Mesenchymal stem cell (in vitro differentiated cells and primary cell): ENCODE measurements at regions not wholly inside any gene's neighbourhood (a gene's known extent, or its start where the extent isn't known, plus 50 kb on each side); places are given as distances from the start of the nearest gene placed in this dataset.

Experiments
- DNase-seq: peaks from one replicate; pipeline ENCODE4 v3.0.0-alpha.2; 2013
- H2AFZ ChIP-seq: one replicate; pipeline ENCODE4 v1.6.1; 2013; ENCODE audit warnings: low read depth, mild to moderate bottlenecking, control low read depth, inconsistent platforms, low read length, moderate library complexity
- H2AK5ac ChIP-seq: 2 replicates; pipeline ENCODE4 v1.6.1; 2013; ENCODE audit warnings: low read length, moderate library complexity, mild to moderate bottlenecking, inconsistent platforms; ENCODE audit not compliant: severe bottlenecking
- H2BK120ac ChIP-seq: one replicate; pipeline ENCODE4 v1.6.1; 2013; ENCODE audit warnings: low read depth, mild to moderate bottlenecking, inconsistent platforms, low read length, moderate library complexity
- H2BK12ac ChIP-seq, 2 experiments: one replicate each; pipeline ENCODE4 v1.6.1; 2013; ENCODE audit warnings: inconsistent platforms in 2 of 2, low read length in 2 of 2, mild to moderate bottlenecking in 2 of 2, moderate library complexity in 2 of 2, control low read depth in 1 of 2
- H2BK15ac ChIP-seq: one replicate; pipeline ENCODE4 v1.6.1; 2013; ENCODE audit warnings: mild to moderate bottlenecking, low read depth, inconsistent platforms; ENCODE audit not compliant: poor library complexity, severe bottlenecking
- H2BK5ac ChIP-seq: 2 replicates; pipeline ENCODE4 v1.6.1; 2013; ENCODE audit warnings: low read depth, mild to moderate bottlenecking, low read length, control low read depth, inconsistent platforms; ENCODE audit not compliant: poor library complexity, severe bottlenecking
- H3K14ac ChIP-seq, 2 experiments: one replicate each; pipeline ENCODE4 v1.6.1; 2013; ENCODE audit warnings: inconsistent platforms in 2 of 2, low read length in 2 of 2, control low read depth in 1 of 2, mild to moderate bottlenecking in 1 of 2, moderate library complexity in 1 of 2
- H3K18ac ChIP-seq, 2 experiments: one replicate each; pipeline ENCODE4 v1.6.1; 2013; ENCODE audit warnings: inconsistent platforms in 2 of 2, low read length in 2 of 2, control low read depth in 1 of 2, low read depth in 1 of 2, mild to moderate bottlenecking in 1 of 2
- H3K23ac ChIP-seq, 2 experiments: one replicate each; pipeline ENCODE4 v1.6.1; 2013; ENCODE audit warnings: inconsistent platforms in 2 of 2, low read length in 2 of 2, mild to moderate bottlenecking in 2 of 2, moderate library complexity in 2 of 2, control low read depth in 1 of 2
- H3K27ac ChIP-seq: 2 replicates; pipeline ENCODE4 v1.5.1; 2013; ENCODE audit warnings: mild to moderate bottlenecking, moderate library complexity, low read length, control low read depth, inconsistent platforms; ENCODE audit not compliant: poor library complexity, severe bottlenecking
- H3K27me3 ChIP-seq, 2 experiments: 2 replicates each; pipeline versions ENCODE4 v1.6.1 to v1.7.0; 2013; ENCODE audit warnings: low read length in 2 of 2, mild to moderate bottlenecking in 2 of 2, moderate library complexity in 2 of 2, control low read depth in 1 of 2, inconsistent platforms in 1 of 2; ENCODE audit not compliant: control insufficient read depth in 1 of 2, insufficient read depth in 1 of 2
- H3K36me3 ChIP-seq, 2 experiments: 2 replicates each; pipeline versions ENCODE4 v1.6.1 to v1.7.0; 2013; ENCODE audit warnings: low read length in 2 of 2, control low read depth in 1 of 2, inconsistent platforms in 1 of 2, low read depth in 1 of 2, mild to moderate bottlenecking in 1 of 2; ENCODE audit not compliant: insufficient read depth in 2 of 2, control insufficient read depth in 1 of 2
- H3K4ac ChIP-seq, 2 experiments: one replicate each; pipeline ENCODE4 v1.6.1; 2013; ENCODE audit warnings: inconsistent platforms in 2 of 2, low read length in 2 of 2, mild to moderate bottlenecking in 2 of 2, moderate library complexity in 2 of 2, control low read depth in 1 of 2, low read depth in 1 of 2
- H3K4me1 ChIP-seq: 2 replicates; pipeline ENCODE4 v1.6.1; 2013; ENCODE audit warnings: low read depth, low read length, control low read depth; ENCODE audit not compliant: control insufficient read depth, insufficient read depth
- H3K4me2 ChIP-seq: 2 replicates; pipeline ENCODE4 v1.6.1; 2013; ENCODE audit warnings: low read length, mild to moderate bottlenecking, inconsistent platforms; ENCODE audit not compliant: poor library complexity, severe bottlenecking
- H3K4me3 ChIP-seq, 2 experiments: 2 replicates each; pipeline versions ENCODE4 v1.5.1 to v1.7.0; 2013; ENCODE audit warnings: low read length in 2 of 2, mild to moderate bottlenecking in 2 of 2, control low read depth in 1 of 2, low read depth in 1 of 2; ENCODE audit not compliant: insufficient read depth in 1 of 2
- H3K79me1 ChIP-seq: replicated peaks from 2 replicates; pipeline ENCODE4 v1.6.1; 2013; ENCODE audit warnings: mild to moderate bottlenecking, control low read depth, low read length, inconsistent platforms; ENCODE audit not compliant: poor library complexity, severe bottlenecking
- H3K9ac ChIP-seq: 2 replicates; pipeline ENCODE4 v1.7.0; 2013; ENCODE audit warnings: mild to moderate bottlenecking, low read length, moderate library complexity
- H3K9me3 ChIP-seq: 2 replicates; pipeline ENCODE4 v1.7.0; 2013; ENCODE audit warnings: mild to moderate bottlenecking, low read length; ENCODE audit not compliant: control insufficient read depth
- H4K8ac ChIP-seq: one replicate; pipeline ENCODE4 v1.6.1; 2013; ENCODE audit warnings: inconsistent platforms, mild to moderate bottlenecking, low read length, moderate library complexity
- H4K91ac ChIP-seq: one replicate; pipeline ENCODE4 v1.6.1; 2013; ENCODE audit warnings: mild to moderate bottlenecking, low read length, inconsistent platforms
- WGBS: methylation state at CpG from one replicate; pipeline ENCODE4 v1.1.7; 2013; ENCODE audit warnings: mixed read lengths; 5-methylcytosine and 5-hydroxymethylcytosine counted together

GRCh38 chr6:126188279-126188909 lies 151.5 kb upstream of the CENPW start:
- no peak overlapping the region for H3K18ac ChIP-seq
- no peak overlapping the region for H2BK15ac ChIP-seq
- no peak overlapping the region for H3K4me2 ChIP-seq
- H3K4me1 ChIP-seq, result no peaks in the 10 kb centered on the region
- no peak overlapping the region for H3K27ac ChIP-seq
- no peak overlapping the region for H4K8ac ChIP-seq
- no peak overlapping the region for H3K23ac ChIP-seq
- H3K27me3 ChIP-seq, result peaks cover 0 to 1% of the 10 kb centered on the region in 2 experiments
- no peak overlapping the region for H2AK5ac ChIP-seq
- no peak overlapping the region for H2BK120ac ChIP-seq
- peak; percentile 39 for DNase-seq
- no peaks in the 10 kb centered on the region for H3K79me1 ChIP-seq
- no peak overlapping the region for H2AFZ ChIP-seq
- H3K9me3 ChIP-seq, result peaks cover 9% of the 10 kb centered on the region
- H4K91ac ChIP-seq, result no peak overlapping the region
- no peak overlapping the region for H3K9ac ChIP-seq
- no peak overlapping the region for H2BK12ac ChIP-seq
- no peak overlapping the region for H3K14ac ChIP-seq
- no peak overlapping the region for H3K4me3 ChIP-seq
- no CpG with 5 or more reads among the region's 1 CpG for WGBS
- H2BK5ac ChIP-seq, result no peak overlapping the region
- H3K36me3 ChIP-seq, result no peaks in the 10 kb centered on the region
- H3K4ac ChIP-seq, result no peak overlapping the region

GRCh38 chr6:126195625-126196236 lies 144.2 kb upstream of the CENPW start:
- no peaks in the 10 kb centered on the region for H3K27me3 ChIP-seq
- no peak overlapping the region for H3K4me3 ChIP-seq
- no peaks in the 10 kb centered on the region for H3K36me3 ChIP-seq
- no peak overlapping the region for H3K4ac ChIP-seq
- H2BK12ac ChIP-seq, result no peak overlapping the region
- H3K9ac ChIP-seq, result no peak overlapping the region
- no peak overlapping the region for H2AK5ac ChIP-seq
- H2BK15ac ChIP-seq, result no peak overlapping the region
- no peaks in the 10 kb centered on the region for H3K79me1 ChIP-seq
- no peak overlapping the region for H2BK5ac ChIP-seq
- DNase-seq, result no peak
- H2BK120ac ChIP-seq, result no peak overlapping the region
- H3K14ac ChIP-seq, result no peak overlapping the region
- no peak overlapping the region for H2AFZ ChIP-seq
- no peak overlapping the region for H4K91ac ChIP-seq
- 77% methylated on average over 1 of the region's 1 CpG for WGBS
- H3K4me2 ChIP-seq, result no peak overlapping the region
- no peak overlapping the region for H3K27ac ChIP-seq
- H3K23ac ChIP-seq, result no peak overlapping the region
- H3K18ac ChIP-seq, result no peak overlapping the region
- H3K4me1 ChIP-seq, result no peaks in the 10 kb centered on the region
- H4K8ac ChIP-seq, result no peak overlapping the region
- peaks cover 9% of the 10 kb centered on the region for H3K9me3 ChIP-seq

- no peak overlapping the region for H2AFZ ChIP-seq
- H4K8ac ChIP-seq, result no peak overlapping the region
- H2BK12ac ChIP-seq, result no peak overlapping the region
- H3K27ac ChIP-seq, result no peak overlapping the region
- no peak for DNase-seq
- H3K4me3 ChIP-seq, result no peak overlapping the region
- no peak overlapping the region for H2BK15ac ChIP-seq
- H3K4ac ChIP-seq, result no peak overlapping the region
- H3K27me3 ChIP-seq, result no peaks in the 10 kb centered on the region
- no peak overlapping the region for H2AK5ac ChIP-seq
- H3K9me3 ChIP-seq, result no peaks in the 10 kb centered on the region
- 67% methylated on average over 1 of the region's 2 CpGs for WGBS
- H3K4me2 ChIP-seq, result no peak overlapping the region
- H3K79me1 ChIP-seq, result no peaks in the 10 kb centered on the region
- H3K14ac ChIP-seq, result no peak overlapping the region
- no peak overlapping the region for H3K9ac ChIP-seq
- no peak overlapping the region for H3K23ac ChIP-seq
- H3K4me1 ChIP-seq, result no peaks in the 10 kb centered on the region
- H3K18ac ChIP-seq, result no peak overlapping the region
- H2BK120ac ChIP-seq, result no peak overlapping the region
- H2BK5ac ChIP-seq, result no peak overlapping the region
- no peaks in the 10 kb centered on the region for H3K36me3 ChIP-seq
- no peak overlapping the region for H4K91ac ChIP-seq
Measured at GRCh38 chr6:126198631-126199030, 141.3 kb upstream of the CENPW start.

- Histone ChIP-seq H3K4me3 (no peak overlapping the region), H3K27ac (no peak overlapping the region), H2BK15ac (no peak overlapping the region), H3K23ac (no peak overlapping the region), H3K27me3 (no peaks in the 10 kb centered on the region), H2AK5ac (no peak overlapping the region), H2AFZ (no peak overlapping the region), H3K79me1 (no peaks in the 10 kb centered on the region), H3K9me3 (no peaks in the 10 kb centered on the region), H2BK12ac (no peak overlapping the region), H4K91ac (no peak overlapping the region), H3K4me2 (no peak overlapping the region), H3K36me3 (no peaks in the 10 kb centered on the region), H3K18ac (no peak overlapping the region), H3K4me1 (no peaks in the 10 kb centered on the region), H4K8ac (no peak overlapping the region), H3K4ac (no peak overlapping the region), H2BK120ac (no peak overlapping the region), H2BK5ac (no peak overlapping the region), H3K9ac (no peak overlapping the region), H3K14ac (no peak overlapping the region)
- DNase-seq, result no peak
- WGBS, result 100% methylated on average over 1 of the region's 1 CpG
Measured at GRCh38 chr6:126199466-126199865, 140.4 kb upstream of the CENPW start.
